ENCODE measurements at regions not wholly inside any gene's neighbourhood (a gene's known extent, or its start where the extent isn't known, plus 50 kb on each side); places are given as distances from the start of the nearest gene placed in this dataset.

DNA sequence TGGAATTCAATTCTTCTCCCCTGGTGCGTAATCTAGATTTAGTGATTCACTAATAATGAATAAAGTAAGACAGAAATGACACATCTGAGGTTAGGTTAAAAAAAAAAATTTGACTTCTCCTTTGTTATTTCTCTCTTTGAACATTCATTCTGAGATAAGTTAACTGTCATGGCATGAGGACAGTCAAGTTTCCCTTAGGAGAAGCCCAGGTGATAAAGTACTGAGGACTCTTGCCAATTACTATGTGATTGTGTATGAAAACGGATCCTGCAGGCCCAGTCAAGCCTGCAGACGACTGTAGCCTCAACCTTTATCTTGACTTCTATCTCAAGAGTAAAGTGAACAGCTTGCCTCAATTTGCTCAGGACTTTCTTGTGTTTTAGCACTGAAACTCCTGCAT lies 293.2 kb downstream of the PRR32 start:
- TF ChIP-seq, protein P1, sequence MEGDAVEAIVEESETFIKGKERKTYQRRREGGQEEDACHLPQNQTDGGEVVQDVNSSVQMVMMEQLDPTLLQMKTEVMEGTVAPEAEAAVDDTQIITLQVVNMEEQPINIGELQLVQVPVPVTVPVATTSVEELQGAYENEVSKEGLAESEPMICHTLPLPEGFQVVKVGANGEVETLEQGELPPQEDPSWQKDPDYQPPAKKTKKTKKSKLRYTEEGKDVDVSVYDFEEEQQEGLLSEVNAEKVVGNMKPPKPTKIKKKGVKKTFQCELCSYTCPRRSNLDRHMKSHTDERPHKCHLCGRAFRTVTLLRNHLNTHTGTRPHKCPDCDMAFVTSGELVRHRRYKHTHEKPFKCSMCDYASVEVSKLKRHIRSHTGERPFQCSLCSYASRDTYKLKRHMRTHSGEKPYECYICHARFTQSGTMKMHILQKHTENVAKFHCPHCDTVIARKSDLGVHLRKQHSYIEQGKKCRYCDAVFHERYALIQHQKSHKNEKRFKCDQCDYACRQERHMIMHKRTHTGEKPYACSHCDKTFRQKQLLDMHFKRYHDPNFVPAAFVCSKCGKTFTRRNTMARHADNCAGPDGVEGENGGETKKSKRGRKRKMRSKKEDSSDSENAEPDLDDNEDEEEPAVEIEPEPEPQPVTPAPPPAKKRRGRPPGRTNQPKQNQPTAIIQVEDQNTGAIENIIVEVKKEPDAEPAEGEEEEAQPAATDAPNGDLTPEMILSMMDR (IDR thresholded peaks at IDR 0.05; ENCODE audit: extremely low read depth in 1 of 2, insufficient read depth in 1 of 2, low read depth in 1 of 2, low read length in 2 of 2): no peak
- no peak for TF ChIP-seq EZH2 (IDR thresholded peaks at IDR 0.05; ENCODE audit: borderline replicate concordance, low read depth, low read length, severe bottlenecking)
- TF ChIP-seq, protein P2, sequence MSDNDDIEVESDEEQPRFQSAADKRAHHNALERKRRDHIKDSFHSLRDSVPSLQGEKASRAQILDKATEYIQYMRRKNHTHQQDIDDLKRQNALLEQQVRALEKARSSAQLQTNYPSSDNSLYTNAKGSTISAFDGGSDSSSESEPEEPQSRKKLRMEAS (IDR thresholded peaks at IDR 0.05; ENCODE audit: insufficient read depth, insufficient read length): no peak
- no peak for TF ChIP-seq JUN (IDR thresholded peaks at IDR 0.05; ENCODE audit: borderline replicate concordance, insufficient read depth, insufficient read length, low read depth)
- TF ChIP-seq POLR2AphosphoS5 (IDR thresholded peaks at IDR 0.05; ENCODE audit: insufficient read depth, low read depth, low read length): no peak
- no peak for TF ChIP-seq POLR2A (IDR thresholded peaks at IDR 0.05; ENCODE audit: low read depth, low read length)

Measured in endothelial cell of umbilical vein (primary cell).